ENCODE measurements at regions not wholly inside any gene's neighbourhood (a gene's known extent, or its start where the extent isn't known, plus 50 kb on each side); places are given as distances from the start of the nearest gene placed in this dataset.
A peak's percentile ranks its signal among the peaks of the same experiment; 100 is the strongest.

DNA sequence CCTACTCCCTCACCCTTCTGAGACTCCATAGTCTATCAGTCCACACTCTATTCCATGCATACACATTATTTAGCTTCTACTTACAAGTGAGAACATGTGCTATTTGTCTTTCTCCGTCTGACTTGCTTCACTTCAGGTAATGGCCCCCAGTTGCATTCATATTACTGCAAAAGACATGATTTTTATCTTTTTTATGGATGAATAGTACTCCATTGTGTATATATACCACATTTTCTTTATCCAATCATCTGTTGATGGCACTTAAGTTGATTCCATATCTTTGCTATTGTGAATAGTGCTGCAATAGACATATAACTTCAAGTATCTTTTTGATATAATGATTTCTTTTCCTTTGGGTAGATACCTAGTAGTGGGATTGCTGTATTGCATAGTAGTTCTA is 171.8 kb downstream of the DACT1 start:
- ATAC-seq (ENCODE audit: low read depth) (no peak), DNase-seq (ENCODE audit: low spot score) (no peak)
- no peak overlapping the region for H3K27ac ChIP-seq (ENCODE audit: poor library complexity, severe bottlenecking)
- H3K9me3 ChIP-seq (ENCODE audit: severe bottlenecking), result no peaks in the 10 kb centered on the region
- H3K36me3 ChIP-seq (ENCODE audit: low read depth), result no peaks in the 10 kb centered on the region
- no peaks in the 10 kb centered on the region for H3K27me3 ChIP-seq (ENCODE audit: insufficient read depth, poor library complexity, severe bottlenecking)
- peaks cover 17% of the 10 kb centered on the region for H3K4me1 ChIP-seq (ENCODE audit: insufficient read depth, poor library complexity, severe bottlenecking)
- H3K4me3 ChIP-seq (ENCODE audit: severe bottlenecking), result no peak overlapping the region
- no peak for TF ChIP-seq CTCF (IDR thresholded peaks at IDR 0.05; ENCODE audit: poor library complexity, severe bottlenecking)

- Histone ChIP-seq H3K4me1 (ENCODE audit: insufficient read depth, poor library complexity, severe bottlenecking) (peaks cover 15% of the 10 kb centered on the region), H3K27me3 (ENCODE audit: insufficient read depth, poor library complexity, severe bottlenecking) (no peaks in the 10 kb centered on the region), H3K9me3 (ENCODE audit: severe bottlenecking) (no peaks in the 10 kb centered on the region), H3K27ac (ENCODE audit: poor library complexity, severe bottlenecking) (no peak overlapping the region), H3K36me3 (ENCODE audit: low read depth) (no peaks in the 10 kb centered on the region), H3K4me3 (ENCODE audit: severe bottlenecking) (no peak overlapping the region)
- ATAC-seq (ENCODE audit: low read depth), result no peak
- TF ChIP-seq CTCF (IDR thresholded peaks at IDR 0.05; ENCODE audit: poor library complexity, severe bottlenecking), result no peak
- DNase-seq (ENCODE audit: low spot score), result no peak
These were observed 174.5 kb downstream of the DACT1 start for GRCh38 chr14:58812050-58812910.

DNA sequence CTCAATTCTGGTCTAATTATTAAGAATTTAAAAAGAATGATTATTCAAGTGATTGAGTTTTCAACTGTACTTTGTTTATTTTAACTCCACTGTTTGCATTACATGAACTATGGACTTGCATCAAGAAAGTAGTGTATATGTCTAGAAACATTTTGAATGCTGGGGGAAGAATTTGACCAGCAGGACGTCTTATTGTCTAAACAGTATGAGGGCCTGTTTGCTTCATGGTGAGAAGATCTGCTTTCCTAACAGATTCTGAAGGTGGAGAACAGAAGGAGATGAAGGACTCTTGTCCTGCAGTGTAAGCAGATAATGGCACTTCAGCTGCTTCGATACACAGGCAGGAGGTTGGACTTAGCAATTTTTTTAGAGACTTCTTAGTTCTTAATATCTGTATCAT is 176.0 kb downstream of the DACT1 start:
- peaks cover 4% of the 10 kb centered on the region for H3K4me1 ChIP-seq (ENCODE audit: insufficient read depth, poor library complexity, severe bottlenecking)
- no peaks in the 10 kb centered on the region for H3K27me3 ChIP-seq (ENCODE audit: insufficient read depth, poor library complexity, severe bottlenecking)
- TF ChIP-seq CTCF (IDR thresholded peaks at IDR 0.05; ENCODE audit: poor library complexity, severe bottlenecking), result no peak
- no peak overlapping the region for H3K27ac ChIP-seq (ENCODE audit: poor library complexity, severe bottlenecking)
- no peak overlapping the region for H3K4me3 ChIP-seq (ENCODE audit: severe bottlenecking)
- DNase-seq (ENCODE audit: low spot score) (no peak), ATAC-seq (ENCODE audit: low read depth) (no peak)
- no peaks in the 10 kb centered on the region for H3K9me3 ChIP-seq (ENCODE audit: severe bottlenecking)
- no peaks in the 10 kb centered on the region for H3K36me3 ChIP-seq (ENCODE audit: low read depth)

GRCh38 chr14:58814466-58814865 is 176.7 kb downstream of the DACT1 start:
- no peak for ATAC-seq (ENCODE audit: low read depth)
- Histone ChIP-seq H3K27ac (ENCODE audit: poor library complexity, severe bottlenecking) (no peak overlapping the region), H3K36me3 (ENCODE audit: low read depth) (no peaks in the 10 kb centered on the region), H3K4me1 (ENCODE audit: insufficient read depth, poor library complexity, severe bottlenecking) (no peaks in the 10 kb centered on the region), H3K9me3 (ENCODE audit: severe bottlenecking) (no peaks in the 10 kb centered on the region), H3K4me3 (ENCODE audit: severe bottlenecking) (no peak overlapping the region), H3K27me3 (ENCODE audit: insufficient read depth, poor library complexity, severe bottlenecking) (no peaks in the 10 kb centered on the region)
- no peak for TF ChIP-seq CTCF (IDR thresholded peaks at IDR 0.05; ENCODE audit: poor library complexity, severe bottlenecking)
- DNase-seq (ENCODE audit: low spot score), result no peak

DNA sequence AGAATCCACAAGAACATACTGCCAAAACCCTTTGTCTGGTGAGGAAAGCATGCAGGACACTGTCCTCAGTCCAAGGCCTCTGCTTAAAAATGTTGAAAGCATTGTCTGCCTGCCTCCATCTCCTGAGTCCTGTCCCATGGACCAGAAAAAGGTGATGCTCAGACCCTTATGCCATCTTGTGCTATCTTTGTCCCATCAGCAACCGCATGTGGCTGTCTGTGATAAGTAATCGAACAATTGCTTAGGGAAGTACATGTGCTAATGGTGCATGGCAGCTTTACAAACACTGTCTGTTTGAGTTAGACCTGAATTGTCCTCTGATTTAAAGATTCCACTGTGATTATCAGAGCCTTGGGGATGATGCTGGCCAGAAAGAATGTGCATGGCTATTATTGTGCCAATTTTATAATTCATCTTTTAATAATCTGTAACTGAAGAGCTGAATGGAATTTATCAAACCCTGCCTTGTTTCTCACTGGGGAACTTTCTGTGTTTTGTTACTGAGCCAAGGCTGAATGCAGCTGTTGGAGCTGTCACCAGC is 177.5 kb downstream of the DACT1 start:
- TF ChIP-seq CTCF (IDR thresholded peaks at IDR 0.05; ENCODE audit: poor library complexity, severe bottlenecking), result no peak
- no peak overlapping the region for H3K27ac ChIP-seq (ENCODE audit: poor library complexity, severe bottlenecking)
- H3K9me3 ChIP-seq (ENCODE audit: severe bottlenecking), result no peaks in the 10 kb centered on the region
- no peaks in the 10 kb centered on the region for H3K36me3 ChIP-seq (ENCODE audit: low read depth)
- H3K4me1 ChIP-seq (ENCODE audit: insufficient read depth, poor library complexity, severe bottlenecking), result no peaks in the 10 kb centered on the region
- DNase-seq (ENCODE audit: low spot score) (no peak), ATAC-seq (ENCODE audit: low read depth) (peak; percentile 62; the same call in 2 of the 3 replicates)
- H3K27me3 ChIP-seq (ENCODE audit: insufficient read depth, poor library complexity, severe bottlenecking), result no peaks in the 10 kb centered on the region
- H3K4me3 ChIP-seq (ENCODE audit: severe bottlenecking), result no peak overlapping the region

Measured in RWPE2 (cell line).